ENCODE measurements at regions not wholly inside any gene's neighbourhood (a gene's known extent, or its start where the extent isn't known, plus 50 kb on each side); places are given as distances from the start of the nearest gene placed in this dataset.

DNA sequence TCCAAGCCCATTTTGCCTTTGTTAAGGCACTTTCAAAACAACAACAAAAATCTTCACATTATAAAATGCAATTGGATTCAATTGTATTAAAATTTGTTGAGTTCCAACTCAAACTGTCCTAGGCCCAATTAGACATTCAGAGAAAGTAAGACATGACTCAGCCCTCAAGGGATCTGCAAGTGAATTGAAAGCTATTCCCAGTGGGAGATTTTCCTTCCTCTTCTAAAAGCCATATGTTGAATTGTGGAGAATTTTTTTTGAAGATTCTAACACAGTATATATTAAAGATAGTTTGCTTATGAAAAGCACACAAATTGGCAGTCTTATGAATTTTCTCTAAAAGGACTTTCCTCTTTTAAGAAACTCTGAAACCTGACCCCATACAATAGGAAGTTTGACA is 268.0 kb upstream of the PARD3B start:
- DNase-seq (ENCODE audit: low read depth), result no peak
- no peak for TF ChIP-seq CTCF (IDR thresholded peaks at IDR 0.05; ENCODE audit: low read length, missing control alignments)
- no peak overlapping the region for H3K4me3 ChIP-seq (replicated peaks; ENCODE audit: low read depth, low read length)

DNA sequence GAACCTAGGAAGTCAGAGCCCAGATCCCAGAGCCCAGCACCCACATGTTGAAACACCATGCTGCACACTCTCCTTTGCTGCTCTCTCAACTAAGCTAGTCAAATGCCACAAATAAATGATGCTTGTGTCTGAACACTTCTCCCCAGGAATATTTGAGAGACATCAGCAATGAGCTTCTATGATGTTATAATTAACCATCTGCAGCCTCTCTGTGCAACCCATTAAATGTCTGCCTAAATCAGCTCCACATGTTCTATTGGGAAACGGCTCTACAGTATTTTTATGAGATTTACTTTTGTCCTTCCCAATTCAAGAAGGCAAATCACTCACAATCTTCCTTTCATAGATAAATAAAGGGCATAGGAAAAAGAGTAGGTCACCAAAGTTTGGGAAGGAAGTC is 266.8 kb upstream of the PARD3B start:
- DNase-seq (ENCODE audit: low read depth), result no peak
- H3K4me3 ChIP-seq (replicated peaks; ENCODE audit: low read depth, low read length), result no peak overlapping the region
- TF ChIP-seq CTCF (IDR thresholded peaks at IDR 0.05; ENCODE audit: low read length, missing control alignments), result no peak

DNA sequence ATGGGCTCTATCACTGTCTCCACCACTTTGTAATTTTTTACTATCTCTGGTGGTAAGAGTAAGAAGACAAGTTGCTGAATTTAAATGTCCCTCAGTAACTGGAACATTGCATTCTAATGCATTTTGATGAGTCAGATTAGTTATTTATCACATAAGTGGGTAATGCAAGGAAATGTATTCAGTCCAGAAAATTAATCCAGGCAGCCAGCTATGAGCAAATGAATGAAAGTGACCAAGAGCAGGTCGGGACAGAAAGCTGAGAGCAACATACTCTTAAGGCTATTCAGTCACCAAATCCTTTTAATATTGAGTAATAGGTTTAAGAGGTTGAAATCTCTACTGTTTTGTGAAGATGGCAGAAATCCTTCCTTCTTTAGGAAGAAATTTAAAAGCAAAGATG is 265.5 kb upstream of the PARD3B start:
- TF ChIP-seq CTCF (IDR thresholded peaks at IDR 0.05; ENCODE audit: low read length, missing control alignments), result no peak
- no peak overlapping the region for H3K4me3 ChIP-seq (replicated peaks; ENCODE audit: low read depth, low read length)
- DNase-seq (ENCODE audit: low read depth), result no peak

GRCh38 chr2:204280262-204280668 is 265.0 kb upstream of the PARD3B start:
- no peak overlapping the region for H3K4me3 ChIP-seq (replicated peaks; ENCODE audit: low read depth, low read length)
- TF ChIP-seq CTCF (IDR thresholded peaks at IDR 0.05; ENCODE audit: low read length, missing control alignments), result no peak
- peak; percentile 19 for DNase-seq (ENCODE audit: low read depth)

DNA sequence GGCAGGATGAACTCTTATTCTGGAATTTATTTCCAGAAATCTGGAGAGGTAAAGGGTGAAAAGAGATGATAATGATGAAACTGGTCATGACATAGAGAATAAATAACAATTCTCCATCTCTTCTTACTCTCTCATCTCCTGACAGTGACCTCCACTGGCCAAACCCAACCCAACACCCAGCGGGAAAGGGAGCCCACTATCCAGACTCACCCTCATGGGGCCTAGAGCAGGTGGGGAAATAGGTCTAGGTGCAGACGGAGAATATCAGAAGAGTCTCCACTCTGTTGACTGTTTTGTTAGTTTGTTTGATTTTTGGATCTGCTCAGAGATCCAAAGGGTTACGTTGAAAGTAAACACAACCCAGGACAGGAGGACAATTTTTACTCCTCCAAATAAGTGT is 263.2 kb upstream of the PARD3B start:
- no peak overlapping the region for H3K4me3 ChIP-seq (replicated peaks; ENCODE audit: low read depth, low read length)
- no peak for DNase-seq (ENCODE audit: low read depth)
- no peak for TF ChIP-seq CTCF (IDR thresholded peaks at IDR 0.05; ENCODE audit: low read length, missing control alignments)

DNA sequence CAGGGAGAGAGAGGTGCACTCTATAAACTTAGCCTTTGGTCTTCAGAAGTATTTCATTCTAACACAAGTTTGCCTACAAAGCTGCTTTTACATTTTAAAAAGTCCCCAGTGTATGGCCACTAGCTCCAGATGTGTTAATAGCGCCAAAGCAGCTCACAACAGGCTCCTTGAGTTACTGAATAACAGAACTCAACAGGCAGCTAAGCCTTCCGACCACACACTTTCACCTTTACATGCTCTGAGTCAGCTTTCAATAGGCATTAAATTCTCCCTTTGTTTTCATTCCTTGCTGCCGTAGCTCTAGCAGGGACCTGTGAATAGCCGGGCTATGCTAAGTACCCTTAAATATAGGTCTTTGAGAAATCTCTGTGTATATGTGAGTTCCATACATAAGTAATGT is 262.8 kb upstream of the PARD3B start:
- H3K4me3 ChIP-seq (replicated peaks; ENCODE audit: low read depth, low read length), result no peak overlapping the region
- no peak for TF ChIP-seq CTCF (IDR thresholded peaks at IDR 0.05; ENCODE audit: low read length, missing control alignments)
- DNase-seq (ENCODE audit: low read depth), result no peak

DNA sequence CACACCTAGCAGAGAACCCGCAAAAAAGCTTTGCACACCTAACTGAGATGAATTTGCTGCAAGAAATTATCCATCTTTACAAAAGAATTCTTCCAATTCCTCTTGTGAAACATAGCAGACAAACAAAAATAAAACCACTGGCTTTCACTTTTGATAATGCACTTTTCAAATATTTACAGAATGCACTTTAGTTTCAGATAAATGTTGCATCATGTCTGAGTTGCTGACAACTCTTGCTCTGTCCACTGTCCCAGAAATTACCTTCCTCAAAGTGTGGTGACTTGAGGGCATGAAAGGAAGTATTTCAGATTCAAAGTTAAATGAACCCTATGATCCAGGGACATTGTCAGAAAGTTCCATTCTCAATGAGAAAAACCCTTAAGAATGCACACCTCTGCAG is 256.2 kb upstream of the PARD3B start:
- no peak for TF ChIP-seq CTCF (IDR thresholded peaks at IDR 0.05; ENCODE audit: low read length, missing control alignments)
- DNase-seq (ENCODE audit: low read depth), result no peak
- no peak overlapping the region for H3K4me3 ChIP-seq (replicated peaks; ENCODE audit: low read depth, low read length)
